GM23338 (cell line): ENCODE measurements at regions not wholly inside any gene's neighbourhood (a gene's known extent, or its start where the extent isn't known, plus 50 kb on each side); places are given as distances from the start of the nearest gene placed in this dataset.

Experiments used
- CREB1 ChIP-seq: fragments of 250-450 bp; sonication (Bioruptor Pico); IDR thresholded peaks from 2 replicates; pipeline ENCODE4 v1.5.0; 2020; ENCODE audit warnings: low read depth, mild to moderate bottlenecking, moderate library complexity
- EZH2 ChIP-seq: fragments of 200-600 bp; sonication (generic); IDR thresholded peaks from one replicate; pipeline ENCODE4 v1.8.0; 2017; ENCODE audit warnings: antibody characterized with exemption, mild to moderate bottlenecking, low read depth; ENCODE audit not compliant: unreplicated experiment
- EZH2phosphoT487 ChIP-seq: fragments of 200-600 bp; sonication (generic); IDR thresholded peaks from one replicate; pipeline ENCODE4 v1.8.1; 2018; ENCODE audit warnings: antibody characterized with exemption; ENCODE audit not compliant: unreplicated experiment
- NANOG ChIP-seq: IDR thresholded peaks from 2 replicates; pipeline ENCODE4 v1.6.1; 2016; ENCODE audit warnings: antibody characterized with exemption, borderline replicate concordance
- POLR2AphosphoS5 ChIP-seq: IDR thresholded peaks from 2 replicates; pipeline ENCODE4 v1.6.1; 2016; ENCODE audit warnings: antibody characterized with exemption, low read depth
- TF ChIP-seq, protein P1 (sequence below), 2 experiments: fragments of 200-600 bp in 1 of 2; sonication (generic) in 1 of 2; conservative IDR thresholded peaks; 2 replicates each; pipeline versions ENCODE4 v1.5.1 to v1.6.1; 2016 to 2017; ENCODE audit warnings: antibody characterized with exemption in 2 of 2, low read depth in 2 of 2, mild to moderate bottlenecking in 2 of 2, moderate library complexity in 1 of 2

DNA sequence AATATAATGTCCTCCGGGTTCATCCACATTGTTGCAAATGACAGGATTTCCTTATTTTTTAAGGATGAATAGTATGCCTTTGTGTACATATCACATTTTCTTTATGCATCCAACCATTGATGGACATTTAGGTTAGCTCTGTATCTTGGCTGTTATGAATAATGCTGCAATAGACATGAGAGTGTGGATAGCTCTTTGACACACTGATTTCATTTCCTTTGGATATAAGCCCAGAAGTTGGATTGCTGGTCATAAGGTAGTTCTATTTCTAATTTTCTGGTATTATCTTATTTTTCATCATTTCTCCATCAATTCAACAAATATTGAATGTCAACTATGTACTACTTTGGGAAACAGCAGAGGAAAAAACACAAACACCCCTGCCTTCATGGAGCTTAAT, 423.3 kb downstream of the MTX2 start:
- TF ChIP-seq, protein P1, sequence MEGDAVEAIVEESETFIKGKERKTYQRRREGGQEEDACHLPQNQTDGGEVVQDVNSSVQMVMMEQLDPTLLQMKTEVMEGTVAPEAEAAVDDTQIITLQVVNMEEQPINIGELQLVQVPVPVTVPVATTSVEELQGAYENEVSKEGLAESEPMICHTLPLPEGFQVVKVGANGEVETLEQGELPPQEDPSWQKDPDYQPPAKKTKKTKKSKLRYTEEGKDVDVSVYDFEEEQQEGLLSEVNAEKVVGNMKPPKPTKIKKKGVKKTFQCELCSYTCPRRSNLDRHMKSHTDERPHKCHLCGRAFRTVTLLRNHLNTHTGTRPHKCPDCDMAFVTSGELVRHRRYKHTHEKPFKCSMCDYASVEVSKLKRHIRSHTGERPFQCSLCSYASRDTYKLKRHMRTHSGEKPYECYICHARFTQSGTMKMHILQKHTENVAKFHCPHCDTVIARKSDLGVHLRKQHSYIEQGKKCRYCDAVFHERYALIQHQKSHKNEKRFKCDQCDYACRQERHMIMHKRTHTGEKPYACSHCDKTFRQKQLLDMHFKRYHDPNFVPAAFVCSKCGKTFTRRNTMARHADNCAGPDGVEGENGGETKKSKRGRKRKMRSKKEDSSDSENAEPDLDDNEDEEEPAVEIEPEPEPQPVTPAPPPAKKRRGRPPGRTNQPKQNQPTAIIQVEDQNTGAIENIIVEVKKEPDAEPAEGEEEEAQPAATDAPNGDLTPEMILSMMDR (conservative IDR thresholded peaks at IDR 0.05; ENCODE audit: low read depth in 2 of 2): no peak
- TF ChIP-seq EZH2: no peak
- no peak for TF ChIP-seq POLR2AphosphoS5
- TF ChIP-seq EZH2phosphoT487: no peak
- TF ChIP-seq NANOG: no peak
- no peak for TF ChIP-seq CREB1
